Glutamatergic neuron (in vitro differentiated cells): ENCODE measurements at regions not wholly inside any gene's neighbourhood (a gene's known extent, or its start where the extent isn't known, plus 50 kb on each side); places are given as distances from the start of the nearest gene placed in this dataset.
"Not testable (repeated sequence)": the region's sequence is repeated elsewhere in the genome, so short reads cannot be mapped to it uniquely, and the experiment has no call there.

Experiments
- DNase-seq: peaks from one replicate; pipeline ENCODE4 v3.0.0; 2022
- H3K27ac Mint-ChIP-seq: one replicate; pipeline ENCODE4 v1.8.0; 2020; ENCODE audit warnings: mild to moderate bottlenecking, mixed read lengths, inconsistent platforms; ENCODE audit not compliant: unreplicated experiment
- H3K27me3 Mint-ChIP-seq: one replicate; pipeline ENCODE4 v1.8.0; 2020; ENCODE audit warnings: mild to moderate bottlenecking, moderate library complexity, mixed read lengths, inconsistent platforms; ENCODE audit not compliant: unreplicated experiment
- H3K36me3 Mint-ChIP-seq: one replicate; pipeline ENCODE4 v1.8.0; 2020; ENCODE audit warnings: mild to moderate bottlenecking, mixed read lengths, inconsistent platforms; ENCODE audit not compliant: unreplicated experiment
- H3K4me1 Mint-ChIP-seq: one replicate; pipeline ENCODE4 v1.8.0; 2020; ENCODE audit warnings: mild to moderate bottlenecking, low read depth, mixed read lengths, inconsistent platforms; ENCODE audit not compliant: unreplicated experiment
- H3K4me3 Mint-ChIP-seq: one replicate; pipeline ENCODE4 v1.8.0; 2020; ENCODE audit warnings: mild to moderate bottlenecking, mixed read lengths, inconsistent platforms; ENCODE audit not compliant: unreplicated experiment
- H3K9me3 Mint-ChIP-seq: one replicate; pipeline ENCODE4 v1.8.0; 2020; ENCODE audit warnings: mild to moderate bottlenecking, moderate library complexity, mixed read lengths, inconsistent platforms; ENCODE audit not compliant: unreplicated experiment
- TF ChIP-seq, protein P1 (sequence below): fragments of 200-600 bp; sonication (generic); IDR thresholded peaks from one replicate; pipeline ENCODE4 v1.5.0; 2021; ENCODE audit not compliant: partially characterized antibody, unreplicated experiment

DNA sequence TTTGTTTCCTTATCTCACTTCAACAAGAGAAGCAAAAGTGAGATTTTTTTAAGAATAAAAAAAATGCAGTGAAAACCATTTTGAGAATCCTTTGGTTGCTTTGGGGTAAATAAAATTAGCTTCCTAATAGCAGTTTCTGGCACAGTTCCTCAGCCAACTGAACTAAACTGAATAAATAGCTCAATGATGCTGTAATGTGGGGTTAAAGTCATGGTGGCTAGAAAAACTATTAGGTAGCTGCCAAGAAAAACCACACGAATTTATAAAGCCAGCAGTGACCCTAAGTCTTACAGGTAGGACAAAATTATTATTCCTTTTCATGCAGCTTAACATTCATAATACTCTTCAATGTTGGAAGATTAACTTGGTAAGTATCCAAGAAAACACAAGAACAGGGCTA, 142.4 kb downstream of the APIP start:
- Mint-ChIP-seq H3K4me3 (no peak overlapping the region), H3K4me1 (no peaks in the 10 kb centered on the region), H3K9me3 (no peaks in the 10 kb centered on the region), H3K27ac (no peak overlapping the region), H3K27me3 (peaks cover 2% of the 10 kb centered on the region), H3K36me3 (peaks cover 15% of the 10 kb centered on the region)
- TF ChIP-seq, protein P1, sequence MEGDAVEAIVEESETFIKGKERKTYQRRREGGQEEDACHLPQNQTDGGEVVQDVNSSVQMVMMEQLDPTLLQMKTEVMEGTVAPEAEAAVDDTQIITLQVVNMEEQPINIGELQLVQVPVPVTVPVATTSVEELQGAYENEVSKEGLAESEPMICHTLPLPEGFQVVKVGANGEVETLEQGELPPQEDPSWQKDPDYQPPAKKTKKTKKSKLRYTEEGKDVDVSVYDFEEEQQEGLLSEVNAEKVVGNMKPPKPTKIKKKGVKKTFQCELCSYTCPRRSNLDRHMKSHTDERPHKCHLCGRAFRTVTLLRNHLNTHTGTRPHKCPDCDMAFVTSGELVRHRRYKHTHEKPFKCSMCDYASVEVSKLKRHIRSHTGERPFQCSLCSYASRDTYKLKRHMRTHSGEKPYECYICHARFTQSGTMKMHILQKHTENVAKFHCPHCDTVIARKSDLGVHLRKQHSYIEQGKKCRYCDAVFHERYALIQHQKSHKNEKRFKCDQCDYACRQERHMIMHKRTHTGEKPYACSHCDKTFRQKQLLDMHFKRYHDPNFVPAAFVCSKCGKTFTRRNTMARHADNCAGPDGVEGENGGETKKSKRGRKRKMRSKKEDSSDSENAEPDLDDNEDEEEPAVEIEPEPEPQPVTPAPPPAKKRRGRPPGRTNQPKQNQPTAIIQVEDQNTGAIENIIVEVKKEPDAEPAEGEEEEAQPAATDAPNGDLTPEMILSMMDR = no peak
- DNase-seq = no peak

DNA sequence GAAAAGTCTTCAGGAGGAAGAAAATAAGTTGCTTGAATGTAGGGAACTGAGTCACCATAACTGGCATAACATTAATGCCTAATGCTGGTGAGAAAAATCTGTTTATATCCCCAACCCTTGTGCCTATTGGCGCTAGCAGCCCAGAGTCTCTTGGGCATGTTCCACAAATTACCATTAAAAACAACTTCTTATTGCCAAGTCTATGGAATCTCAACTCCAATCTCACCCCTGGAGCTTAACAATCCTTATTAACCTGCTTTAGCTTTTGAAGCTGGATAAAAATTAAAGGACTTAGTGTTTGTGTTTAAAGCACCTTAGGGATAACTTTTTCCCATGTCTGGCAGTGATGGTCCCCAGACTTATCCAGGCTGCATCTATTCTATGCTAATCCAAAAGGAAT, 143.0 kb downstream of the APIP start:
- TF ChIP-seq, protein P1 = no peak
- peaks cover 1% of the 10 kb centered on the region for H3K9me3 Mint-ChIP-seq
- H3K27ac Mint-ChIP-seq = no peak overlapping the region
- H3K27me3 Mint-ChIP-seq = peaks cover 2% of the 10 kb centered on the region
- no peak for DNase-seq
- no peaks in the 10 kb centered on the region for H3K4me1 Mint-ChIP-seq
- peaks cover 21% of the 10 kb centered on the region for H3K36me3 Mint-ChIP-seq
- H3K4me3 Mint-ChIP-seq = no peak overlapping the region

DNA sequence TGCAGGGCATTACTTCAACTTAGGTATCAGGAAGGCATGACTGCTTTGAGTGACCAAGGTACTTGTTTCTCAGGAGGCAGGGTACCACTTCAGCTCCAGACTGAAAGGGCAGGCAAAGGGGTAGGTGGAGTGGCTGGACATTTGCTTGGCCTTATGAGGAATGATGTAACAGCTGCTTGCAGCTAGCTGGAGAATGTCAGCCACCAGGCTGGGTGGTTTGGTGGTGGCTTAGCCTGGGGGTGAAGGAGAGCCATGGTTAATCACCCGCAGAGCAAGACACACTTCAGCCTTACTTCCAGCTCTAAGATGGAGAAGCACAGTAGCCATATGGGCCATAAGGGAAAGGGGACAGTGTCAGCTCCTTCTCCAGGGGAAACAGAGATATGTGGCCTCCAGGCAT, 146.1 kb downstream of the APIP start:
- Mint-ChIP-seq H3K36me3 (peaks cover 14% of the 10 kb centered on the region), H3K4me1 (no peaks in the 10 kb centered on the region), H3K27me3 (peaks cover 2% of the 10 kb centered on the region), H3K9me3 (peaks cover 1% of the 10 kb centered on the region), H3K27ac (no peak overlapping the region), H3K4me3 (no peak overlapping the region)
- DNase-seq = no peak
- TF ChIP-seq, protein P1 = no peak

DNA sequence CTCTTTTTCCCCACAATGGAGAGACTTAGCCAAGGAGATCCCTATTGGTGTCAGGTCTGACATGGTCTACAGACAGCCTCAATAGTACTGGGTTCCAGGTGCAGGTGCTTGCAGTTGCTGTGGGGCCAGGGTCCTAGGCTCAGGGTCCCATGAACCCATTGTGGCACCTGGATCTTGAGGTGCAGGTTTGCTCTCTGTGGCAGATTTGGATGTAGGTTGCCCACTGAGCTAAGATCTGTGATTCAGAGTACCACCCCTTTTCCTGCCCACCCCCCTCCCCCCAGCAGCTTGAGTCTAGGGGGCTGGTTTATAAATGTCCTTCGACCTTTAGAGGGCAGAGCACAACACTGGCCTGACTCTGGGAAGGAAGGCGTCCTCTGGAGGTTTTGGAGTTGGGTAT, 147.0 kb downstream of the APIP start:
- H3K27me3 Mint-ChIP-seq = peaks cover 2% of the 10 kb centered on the region
- H3K9me3 Mint-ChIP-seq = peaks cover 3% of the 10 kb centered on the region
- DNase-seq = no peak
- H3K4me1 Mint-ChIP-seq = no peaks in the 10 kb centered on the region
- H3K36me3 Mint-ChIP-seq = peaks cover 20% of the 10 kb centered on the region
- no peak overlapping the region for H3K4me3 Mint-ChIP-seq
- no peak overlapping the region for H3K27ac Mint-ChIP-seq
- TF ChIP-seq, protein P1 = no peak

DNA sequence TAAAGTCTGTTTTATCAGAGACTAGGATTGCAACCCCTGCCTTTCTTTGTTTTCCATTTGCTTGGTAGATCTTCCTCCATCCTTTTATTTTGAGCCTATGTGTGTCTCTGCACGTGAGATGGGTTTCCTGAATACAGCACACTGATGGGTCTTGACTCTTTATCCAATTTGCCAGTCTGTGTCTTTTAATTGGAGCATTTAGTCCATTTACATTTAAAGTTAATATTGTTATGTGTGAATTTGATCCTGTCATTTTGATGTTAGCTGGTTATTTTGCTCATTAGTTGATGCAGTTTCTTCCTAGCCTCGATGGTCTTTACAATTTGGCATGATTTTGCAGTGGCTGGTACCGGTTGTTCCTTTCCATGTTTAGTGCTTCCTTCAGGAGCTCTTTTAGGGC, 141.7 kb downstream of the EHF start:
- DNase-seq, H3K27me3 Mint-ChIP-seq, H3K9me3 Mint-ChIP-seq, H3K27ac Mint-ChIP-seq, H3K4me1 Mint-ChIP-seq, H3K4me3 Mint-ChIP-seq: not testable (repeated sequence)
- H3K36me3 Mint-ChIP-seq = peaks cover 31% of the 10 kb centered on the region

DNA sequence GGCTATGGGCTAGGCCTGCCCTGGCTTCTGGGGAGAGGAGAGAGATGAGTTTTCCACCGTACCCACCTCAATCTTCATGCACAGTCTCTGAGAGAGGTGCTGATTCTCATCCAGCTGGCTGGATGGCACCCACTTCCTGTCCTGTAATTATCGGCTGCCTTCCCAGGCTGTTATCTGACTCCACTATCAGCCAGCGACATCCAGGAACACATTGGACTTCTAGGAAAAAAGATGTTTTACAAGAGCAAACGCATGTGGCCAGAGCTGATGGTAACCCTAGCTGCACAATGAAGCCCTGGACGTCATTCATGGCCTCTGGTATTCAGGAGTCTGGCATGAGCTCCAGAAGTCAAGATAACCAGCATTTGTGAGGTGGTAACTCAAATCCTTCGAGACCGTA, 137.4 kb downstream of the EHF start:
- Mint-ChIP-seq H3K4me3 (no peak overlapping the region), H3K9me3 (no peaks in the 10 kb centered on the region), H3K36me3 (peaks cover 19% of the 10 kb centered on the region), H3K27me3 (no peaks in the 10 kb centered on the region), H3K27ac (no peak overlapping the region), H3K4me1 (no peaks in the 10 kb centered on the region)
- DNase-seq = no peak
- TF ChIP-seq, protein P1 = no peak
